Fibroblast of lung (primary cell): ENCODE measurements at regions not wholly inside any gene's neighbourhood (a gene's known extent, or its start where the extent isn't known, plus 50 kb on each side); places are given as distances from the start of the nearest gene placed in this dataset.

Source experiments
- DNase-seq, 2 donors: peaks; one replicate each; pipeline versions ENCODE4 v3.0.0 to v3.0.0-alpha.2; 2010; ENCODE audit warnings: low read depth in 2 of 2
- H2AFZ ChIP-seq: 2 replicates; pipeline ENCODE4 v1.5.1; 2012; ENCODE audit warnings: low read length, control low read depth, inconsistent platforms
- H3K27ac ChIP-seq: 2 replicates; pipeline ENCODE4 v1.5.1; 2011; ENCODE audit warnings: low read length, control low read depth; ENCODE audit not compliant: insufficient read depth
- H3K27me3 ChIP-seq: 2 replicates; pipeline ENCODE4 v1.5.1; 2011; ENCODE audit warnings: mild to moderate bottlenecking, low read length; ENCODE audit not compliant: control insufficient read depth, insufficient read depth
- H3K36me3 ChIP-seq: 2 replicates; pipeline ENCODE4 v1.5.1; 2011; ENCODE audit warnings: low read length; ENCODE audit not compliant: control insufficient read depth, insufficient read depth
- H3K4me1 ChIP-seq: 2 replicates; pipeline ENCODE4 v1.5.1; 2011; ENCODE audit warnings: low read length; ENCODE audit not compliant: control insufficient read depth, insufficient read depth; ENCODE audit errors: extremely low read depth
- H3K4me2 ChIP-seq: 2 replicates; pipeline ENCODE4 v1.5.1; 2011; ENCODE audit warnings: low read length, control low read depth; ENCODE audit not compliant: insufficient read depth; ENCODE audit errors: extremely low read depth
- H3K4me3 ChIP-seq, 4 experiments: fragments of 200-600 bp in 1 of 4; sonication (generic) in 1 of 4; replicated peaks in 1 of 4; 2 replicates each; pipeline ENCODE4 v1.5.1; 2011 to 2016; ENCODE audit warnings: low read length in 4 of 4, low read depth in 3 of 4, mild to moderate bottlenecking in 3 of 4, control low read depth in 2 of 4, inconsistent platforms in 1 of 4, mixed read lengths in 1 of 4; ENCODE audit not compliant: insufficient read depth in 1 of 4; ENCODE audit errors: control extremely low read depth in 1 of 4
- H3K79me2 ChIP-seq: 2 replicates; pipeline ENCODE4 v1.5.1; 2012; ENCODE audit warnings: mild to moderate bottlenecking, low read length, inconsistent platforms; ENCODE audit not compliant: control insufficient read depth, insufficient read depth
- H3K9ac ChIP-seq: 2 replicates; pipeline ENCODE4 v1.5.1; 2011; ENCODE audit warnings: mild to moderate bottlenecking, low read length, control low read depth; ENCODE audit not compliant: insufficient read depth
- H3K9me3 ChIP-seq: 2 replicates; pipeline ENCODE4 v1.5.1; 2012; ENCODE audit warnings: low read depth, low read length; ENCODE audit not compliant: control insufficient read depth, insufficient read depth
- H4K20me1 ChIP-seq: 2 replicates; pipeline ENCODE4 v1.5.1; 2011; ENCODE audit warnings: low read length; ENCODE audit not compliant: control insufficient read depth, insufficient read depth; ENCODE audit errors: extremely low read depth
- CTCF ChIP-seq, 2 donors: IDR thresholded peaks in 1 of 2; conservative IDR thresholded peaks in 1 of 2; 1 replicate in 1 of 2; 2 replicates in 1 of 2; pipeline ENCODE4 v1.5.1; 2011 to 2012; ENCODE audit warnings: low read length in 2 of 2, control low read depth in 1 of 2, inconsistent platforms in 1 of 2, low read depth in 1 of 2, mild to moderate bottlenecking in 1 of 2
- EZH2 ChIP-seq: IDR thresholded peaks from 2 replicates; pipeline ENCODE4 v1.5.1; 2012; ENCODE audit warnings: low read length, control low read depth, mild to moderate bottlenecking; ENCODE audit errors: missing control alignments

- H3K4me1 ChIP-seq = peaks cover 6% of the 10 kb centered on the region
- H3K27me3 ChIP-seq = no peaks in the 10 kb centered on the region
- no peak for TF ChIP-seq EZH2
- TF ChIP-seq CTCF (conservative IDR thresholded peaks at IDR 0.05 in 1 of 2, IDR thresholded peaks at IDR 0.05 in 1 of 2; ENCODE audit: low read depth in 1 of 2, low read length in 2 of 2) = no peak
- H3K79me2 ChIP-seq = peaks cover 61% of the 10 kb centered on the region
- H3K9ac ChIP-seq = peak overlapping the region; percentile 95
- peak; percentile 40 to 50 for DNase-seq
- H3K9me3 ChIP-seq = no peaks in the 10 kb centered on the region
- H3K4me3 ChIP-seq = peak overlapping the region; percentile 79 to 99 (median 82)
- H4K20me1 ChIP-seq = peaks cover 2% of the 10 kb centered on the region
- H3K36me3 ChIP-seq = no peaks in the 10 kb centered on the region
- peak overlapping the region; percentile 93 for H3K27ac ChIP-seq
- peak overlapping the region; percentile 75 for H3K4me2 ChIP-seq
- no peak overlapping the region for H2AFZ ChIP-seq
These were observed 158.8 kb downstream of the C9orf152 start for GRCh38 chr9:110048976-110049698.

- Histone ChIP-seq H3K4me1 (peaks cover 6% of the 10 kb centered on the region), H3K4me2 (peak overlapping the region; percentile 75), H3K27ac (peak overlapping the region; percentile 93), H3K9ac (peak overlapping the region; percentile 95), H3K9me3 (no peaks in the 10 kb centered on the region), H3K79me2 (peaks cover 69% of the 10 kb centered on the region), H3K27me3 (no peaks in the 10 kb centered on the region), H4K20me1 (peaks cover 2% of the 10 kb centered on the region), H3K36me3 (no peaks in the 10 kb centered on the region), H2AFZ (no peak overlapping the region), H3K4me3 (peak overlapping the region; percentile 79 to 99 (median 82))
- no peak for TF ChIP-seq EZH2
- no peak for TF ChIP-seq CTCF (conservative IDR thresholded peaks at IDR 0.05 in 1 of 2, IDR thresholded peaks at IDR 0.05 in 1 of 2; ENCODE audit: low read depth in 1 of 2, low read length in 2 of 2)
- peak in 1 of 2 donors; percentile 36 for DNase-seq
These were observed 158.1 kb downstream of the C9orf152 start for GRCh38 chr9:110049699-110050450.

- H3K27ac ChIP-seq = peak overlapping the region; percentile 93
- peaks cover 6% of the 10 kb centered on the region for H3K4me1 ChIP-seq
- H3K4me2 ChIP-seq = peak overlapping the region; percentile 84
- H4K20me1 ChIP-seq = peaks cover 2% of the 10 kb centered on the region
- peak overlapping the region; percentile 17 for H3K9ac ChIP-seq
- no peaks in the 10 kb centered on the region for H3K9me3 ChIP-seq
- no peaks in the 10 kb centered on the region for H3K36me3 ChIP-seq
- no peak for TF ChIP-seq CTCF (conservative IDR thresholded peaks at IDR 0.05 in 1 of 2, IDR thresholded peaks at IDR 0.05 in 1 of 2; ENCODE audit: low read depth in 1 of 2, low read length in 2 of 2)
- TF ChIP-seq EZH2 = no peak
- peaks cover 78% of the 10 kb centered on the region for H3K79me2 ChIP-seq
- DNase-seq = peak; percentile 95 to 96
- no peaks in the 10 kb centered on the region for H3K27me3 ChIP-seq
- no peak overlapping the region for H2AFZ ChIP-seq
- H3K4me3 ChIP-seq = peak overlapping the region; percentile 79 to 99 (median 82)
These were observed 157.0 kb downstream of the C9orf152 start for GRCh38 chr9:110050925-110051355.
